ENCODE measurements at regions not wholly inside any gene's neighbourhood (a gene's known extent, or its start where the extent isn't known, plus 50 kb on each side); places are given as distances from the start of the nearest gene placed in this dataset.

GRCh38 chr14:49975799-49976198 lies 82.9 kb downstream of the ARF6 start:
- no peak for FAIRE-seq
- no peak overlapping the region for H3K4me2 ChIP-seq (ENCODE audit: insufficient read depth in 1 of 2, low read depth in 2 of 2, low read length in 2 of 2)
- H3K4me3 ChIP-seq (ENCODE audit: extremely low read depth in 1 of 4, insufficient read depth in 2 of 4, low read depth in 3 of 4, low read length in 4 of 4): no peak overlapping the region
- no peak overlapping the region for H2BK20ac ChIP-seq (ENCODE audit: low read length)
- peaks cover 0 to 2% (median 0%) of the 10 kb centered on the region in 4 experiments; a peak in 1 of 7 replicates for H3K4me1 ChIP-seq (replicated peaks in 1 of 4; ENCODE audit: control insufficient read depth in 3 of 4, insufficient read depth in 4 of 4, low read length in 3 of 4)
- H2BK5ac ChIP-seq (ENCODE audit: low read depth, low read length): no peak overlapping the region
- H3K36me3 ChIP-seq (ENCODE audit: control insufficient read depth in 2 of 4, insufficient read depth in 4 of 4, low read length in 3 of 4): no peaks in the 10 kb centered on the region
- no peak overlapping the region for H3K4ac ChIP-seq (replicated peaks; ENCODE audit: insufficient read length, low read depth, low read length)
- no peak overlapping the region for H3K9ac ChIP-seq (replicated peaks in 1 of 4; ENCODE audit: extremely low read depth in 1 of 4, low read depth in 3 of 4, low read length in 3 of 4)
- no peak overlapping the region for H4K91ac ChIP-seq (replicated peaks; ENCODE audit: insufficient read length, low read length)
- H4K5ac ChIP-seq (ENCODE audit: insufficient read length, low read depth, low read length): no peak overlapping the region
- no peak overlapping the region for H3K23ac ChIP-seq (ENCODE audit: insufficient read length)
- no peaks in the 10 kb centered on the region for H3K79me1 ChIP-seq (ENCODE audit: low read depth, low read length)
- no peak overlapping the region for H3K27ac ChIP-seq (ENCODE audit: low read depth, low read length)
- H3K27me3 ChIP-seq (replicated peaks in 1 of 4; ENCODE audit: control insufficient read depth in 3 of 4, extremely low read depth in 1 of 4, insufficient read depth in 3 of 4, low read length in 3 of 4): no peaks in the 10 kb centered on the region
- no peak overlapping the region for H2BK120ac ChIP-seq (replicated peaks; ENCODE audit: low read depth, low read length)
- no peak overlapping the region for H3K56ac ChIP-seq (replicated peaks; ENCODE audit: insufficient read length, low read depth, low read length)
- no peaks in the 10 kb centered on the region for H3K79me2 ChIP-seq (ENCODE audit: control insufficient read depth in 1 of 2, insufficient read depth in 2 of 2, low read length in 2 of 2)
- no peak overlapping the region for H2BK12ac ChIP-seq (ENCODE audit: low read depth, low read length)
- H4K8ac ChIP-seq (ENCODE audit: extremely low read depth, insufficient read depth, low read length): no peak overlapping the region
- ChIA-PET CTCF (ENCODE audit: partially characterized antibody) (interaction anchor here (0.6 to 1.4 kb wide), 3 partner anchors 75 to 114 kb away, joined by 3 read pairs; no protein-coding TSS in a partner anchor), POLR2A (ENCODE audit: partially characterized antibody) (interaction anchor here (0.6 kb wide), 2 partner anchors 21 to 206 kb away, joined by 3 read pairs; no protein-coding TSS in a partner anchor)
- DNase-seq (ENCODE audit: low read depth in 1 of 2, low spot score in 2 of 2): no peak
- no peaks in the 10 kb centered on the region; the same call in 1 of the 2 replicates for H3K23me2 ChIP-seq (ENCODE audit: low read depth, low read length)
- no peak overlapping the region for H3K14ac ChIP-seq (ENCODE audit: insufficient read length)
- no peak overlapping the region for H2AK5ac ChIP-seq (ENCODE audit: low read depth, low read length)
- no peak overlapping the region for H2BK15ac ChIP-seq (ENCODE audit: low read length)
- H4K20me1 ChIP-seq (replicated peaks in 1 of 2; ENCODE audit: control insufficient read depth in 1 of 2, insufficient read depth in 2 of 2, low read length in 2 of 2): no peaks in the 10 kb centered on the region
- WGBS, 2 experiments (ENCODE audit: extremely low coverage in 1 of 2, insufficient coverage in 1 of 2, insufficient read length in 1 of 2, insufficient replicate concordance in 2 of 2, low coverage in 1 of 2, low lambda C conversion rate in 2 of 2, missing lambda C conversion rate in 1 of 2): 85% methylated on average over 3 of the region's 3 CpGs; no CpG with 5 or more reads in 1 of the 2 experiments
- H3K9me3 ChIP-seq (ENCODE audit: insufficient read depth in 2 of 2, low read depth in 1 of 2, low read length in 1 of 2): no peaks in the 10 kb centered on the region
- H2AFZ ChIP-seq (ENCODE audit: low read length): no peak overlapping the region
- no peak overlapping the region for H3K18ac ChIP-seq (ENCODE audit: extremely low read depth, low read length)
- TF ChIP-seq KDM1A (IDR thresholded peaks at IDR 0.05; ENCODE audit: borderline replicate concordance, low read length): no peak
- no peak for TF ChIP-seq RXRA (IDR thresholded peaks at IDR 0.05; ENCODE audit: insufficient read depth, low read depth, low read length)
- TF ChIP-seq JUN (IDR thresholded peaks at IDR 0.05; ENCODE audit: low read depth, low read length): no peak
- TF ChIP-seq SAP30 (IDR thresholded peaks at IDR 0.05; ENCODE audit: insufficient read depth, insufficient replicate concordance, low read length): no peak
- TF ChIP-seq SP1 (IDR thresholded peaks at IDR 0.05; ENCODE audit: low read depth, low read length): no peak
- no peak for TF ChIP-seq SP4 (IDR thresholded peaks at IDR 0.05; ENCODE audit: low read length)
- TF ChIP-seq GTF2F1 (IDR thresholded peaks at IDR 0.05; ENCODE audit: borderline replicate concordance, low read depth, low read length): no peak
- no peak for TF ChIP-seq MAX (IDR thresholded peaks at IDR 0.05)
- TF ChIP-seq BRCA1 (IDR thresholded peaks at IDR 0.05; ENCODE audit: low read depth, low read length): no peak
- TF ChIP-seq POU5F1 (IDR thresholded peaks at IDR 0.05; ENCODE audit: low read depth, low read length): no peak
- TF ChIP-seq ZNF274 (IDR thresholded peaks at IDR 0.05; ENCODE audit: borderline replicate concordance, extremely low read depth, low read length): no peak
- TF ChIP-seq EP300 (IDR thresholded peaks at IDR 0.05; ENCODE audit: borderline replicate concordance in 1 of 2, low read depth in 2 of 2, low read length in 2 of 2): no peak
- no peak for TF ChIP-seq MAFK (IDR thresholded peaks at IDR 0.05; ENCODE audit: low read depth, low read length)
- TF ChIP-seq TAF1 (IDR thresholded peaks at IDR 0.05; ENCODE audit: low read depth, low read length): no peak
- no peak for TF ChIP-seq FOSL1 (IDR thresholded peaks at IDR 0.05; ENCODE audit: insufficient read depth, low read depth, low read length)

All from H1 (cell line).